NCI-H345 treated with DMSO at 0.1 percent for 48 hours (cell line): ENCODE measurements at regions not wholly inside any gene's neighbourhood (a gene's known extent, or its start where the extent isn't known, plus 50 kb on each side); places are given as distances from the start of the nearest gene placed in this dataset.

Experiments
- DNase-seq: peaks from one replicate; lab custom pipeline; 2025; ENCODE audit not compliant: unreplicated experiment; lab: John Stamatoyannopoulos, UW

DNA sequence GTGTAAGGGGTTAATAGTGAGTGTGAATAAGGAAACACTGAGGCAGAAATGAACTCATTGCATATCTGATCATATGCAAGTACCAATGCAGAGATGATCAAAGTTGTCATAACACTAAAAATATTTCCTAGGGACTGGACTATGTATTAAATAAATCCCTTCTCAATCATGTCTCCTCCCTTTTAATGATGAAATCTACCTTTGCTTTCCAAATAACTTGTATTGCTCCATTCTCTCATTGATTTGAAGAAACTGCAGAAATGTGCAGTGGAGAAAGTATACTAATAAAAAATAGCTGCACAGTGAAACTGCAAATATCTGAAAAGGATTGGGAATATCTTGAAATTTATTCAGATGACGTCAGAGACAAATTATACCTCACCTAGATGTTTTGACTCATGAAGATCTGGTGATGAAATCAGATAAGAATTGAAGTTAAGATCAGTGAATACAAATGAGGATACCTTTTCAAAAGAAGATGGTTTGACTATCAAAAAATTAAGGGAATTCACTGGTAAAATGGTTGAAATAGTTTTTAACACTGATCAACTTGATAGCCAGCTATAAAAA lies 1264.9 kb upstream of the USP15 start:
- DNase-seq: no peak

DNA sequence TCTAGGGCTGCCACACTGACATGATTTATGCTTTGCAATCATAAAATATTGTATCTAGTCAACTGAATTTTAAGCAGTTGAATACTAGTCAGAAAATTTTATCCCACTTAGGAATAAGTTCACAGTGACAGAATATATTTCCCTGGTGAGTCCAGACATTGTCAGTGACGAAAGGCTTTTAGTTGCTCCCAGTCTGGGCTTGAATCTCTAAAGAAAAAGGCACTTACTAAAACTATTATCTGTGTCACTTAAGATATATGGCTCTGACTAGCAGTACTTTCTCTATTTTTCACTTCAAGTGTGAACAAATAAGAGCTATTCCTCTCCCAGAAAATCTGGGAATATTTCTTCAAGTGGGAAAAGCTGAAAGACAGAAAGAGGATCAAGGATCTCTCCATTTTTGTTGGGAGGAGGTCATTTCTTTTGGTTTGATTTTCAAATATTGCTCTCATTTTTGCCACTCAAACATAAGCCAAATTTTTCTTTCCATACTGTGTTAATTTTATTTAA lies 1262.3 kb upstream of the USP15 start:
- DNase-seq: no peak

DNA sequence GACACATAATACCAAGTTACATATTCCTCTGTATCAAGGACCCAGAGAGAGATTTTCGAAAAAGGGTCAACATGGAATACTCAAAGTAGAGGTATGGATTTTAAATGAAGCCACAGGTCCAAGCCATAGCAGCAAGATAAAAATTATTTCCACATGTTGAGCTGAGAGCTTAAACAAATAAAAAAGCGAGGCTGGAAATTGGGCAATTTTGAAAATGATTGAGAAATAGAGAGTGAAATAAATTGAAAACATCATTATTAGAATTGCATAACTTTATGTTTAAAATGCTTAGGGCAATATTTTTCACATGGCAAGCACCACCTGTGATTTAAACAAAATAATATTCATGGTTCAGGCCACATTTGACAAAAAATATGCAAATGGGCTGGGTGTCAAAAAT lies 1251.0 kb upstream of the USP15 start:
- no peak for DNase-seq

DNA sequence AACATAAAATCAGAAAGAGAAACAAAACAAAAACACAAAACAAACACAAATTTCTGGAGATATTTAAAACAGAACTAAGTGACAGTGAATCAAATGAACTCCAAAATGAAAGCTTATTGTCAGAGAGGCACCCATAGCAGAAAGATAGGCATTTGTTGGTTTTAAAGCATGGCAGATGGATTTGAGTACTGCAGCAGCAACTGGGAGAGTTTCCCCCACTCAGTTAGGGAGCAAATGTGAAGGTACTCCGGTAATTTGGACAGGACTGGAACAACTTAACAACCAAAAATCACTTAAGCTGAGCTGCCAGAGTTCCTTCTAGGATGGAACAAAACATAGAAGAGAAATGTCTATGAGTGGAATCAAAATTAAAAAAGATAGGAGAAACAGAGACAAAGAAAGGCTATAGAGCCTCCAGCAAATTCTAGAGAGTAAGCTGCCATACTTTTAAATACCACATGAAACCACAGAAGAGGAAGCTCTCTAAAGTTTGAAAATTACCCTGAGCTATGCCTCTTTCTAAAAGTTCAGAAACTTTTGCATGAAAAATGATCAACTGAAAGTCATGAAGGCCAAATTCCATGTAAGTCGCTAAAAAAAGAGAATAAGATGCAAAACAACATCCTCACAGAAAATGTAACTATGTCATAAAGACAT lies 1248.3 kb upstream of the USP15 start:
- no peak for DNase-seq

DNA sequence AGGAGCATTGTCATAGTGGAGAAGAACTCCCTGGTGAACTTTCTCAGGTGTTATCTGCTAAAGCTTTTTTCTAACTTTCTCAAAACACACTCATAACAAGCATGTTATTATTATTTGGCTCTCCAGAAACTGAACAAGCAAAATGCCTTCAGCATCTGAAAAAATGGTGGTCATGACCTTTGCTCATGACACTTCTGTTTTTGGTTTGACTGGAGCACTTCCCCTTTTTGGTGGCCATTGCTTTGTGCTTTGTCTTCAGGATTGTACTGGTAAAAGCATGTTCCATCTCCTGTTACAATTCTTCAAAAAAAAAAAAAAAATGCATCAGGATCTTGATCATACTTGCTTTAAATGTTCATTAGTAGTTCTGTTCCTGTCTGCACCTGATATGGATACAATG lies 1241.6 kb upstream of the USP15 start:
- DNase-seq: no peak

DNA sequence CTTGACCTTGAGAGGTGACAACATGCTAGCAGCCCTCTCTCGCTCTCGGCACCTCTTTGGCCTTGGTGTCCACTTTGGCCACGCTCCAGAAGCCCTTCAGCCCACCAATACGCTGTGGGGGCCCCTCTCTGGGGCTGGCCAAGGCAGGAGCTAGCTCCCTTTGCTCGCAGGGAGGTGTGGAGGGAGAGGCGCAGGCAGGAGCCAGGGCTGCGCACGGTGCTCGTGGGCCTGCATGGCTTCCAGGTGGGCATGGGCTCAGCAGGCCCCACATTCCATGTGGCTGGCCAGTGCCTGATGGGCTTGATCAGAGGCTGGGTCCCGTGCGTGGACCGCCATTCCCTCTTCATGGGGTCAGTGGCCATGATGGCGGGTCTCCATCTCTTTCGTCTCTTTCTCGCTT lies 1237.0 kb upstream of the USP15 start:
- DNase-seq: no peak

DNA sequence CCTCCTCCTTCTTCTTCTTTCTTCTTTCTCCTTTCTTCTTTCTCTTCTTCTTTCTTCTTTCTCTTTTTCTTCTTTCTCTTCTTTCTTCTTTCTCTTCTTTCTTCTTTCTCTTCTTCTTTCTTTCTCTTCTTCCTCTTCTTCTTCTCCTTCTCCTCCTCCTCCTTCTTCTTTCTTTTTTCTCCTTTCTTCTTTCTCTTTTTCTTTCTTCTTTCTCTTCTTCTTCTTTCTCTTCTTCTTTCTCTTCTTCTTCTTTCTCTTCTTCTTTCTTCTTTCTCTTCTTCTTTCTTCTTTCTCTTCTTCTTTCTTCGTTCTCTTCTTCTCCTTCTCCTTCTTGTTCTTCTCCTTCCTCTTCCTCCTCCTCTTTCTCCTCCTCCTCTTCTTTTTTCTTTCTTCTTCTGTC lies 1230.7 kb upstream of the USP15 start:
- no peak for DNase-seq

DNA sequence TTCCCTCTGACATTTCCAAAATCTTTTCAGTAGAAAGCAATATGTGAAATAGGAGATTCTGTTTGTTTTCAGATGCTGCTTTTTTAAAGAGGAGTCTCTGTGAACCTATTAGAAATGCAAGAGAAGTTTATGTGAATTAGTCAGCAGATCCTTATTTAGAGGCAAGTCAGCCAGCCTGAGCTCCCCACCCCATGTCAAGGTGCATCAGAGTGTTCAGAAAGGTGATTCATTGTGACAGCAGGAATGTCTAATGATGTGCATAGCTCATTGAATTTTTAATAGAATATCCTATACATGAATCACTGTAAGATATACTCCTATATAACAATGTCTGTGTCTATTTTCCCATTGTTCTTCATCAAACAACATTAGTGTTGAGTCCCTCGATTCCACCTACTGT lies 1222.4 kb upstream of the USP15 start:
- DNase-seq: no peak

DNA sequence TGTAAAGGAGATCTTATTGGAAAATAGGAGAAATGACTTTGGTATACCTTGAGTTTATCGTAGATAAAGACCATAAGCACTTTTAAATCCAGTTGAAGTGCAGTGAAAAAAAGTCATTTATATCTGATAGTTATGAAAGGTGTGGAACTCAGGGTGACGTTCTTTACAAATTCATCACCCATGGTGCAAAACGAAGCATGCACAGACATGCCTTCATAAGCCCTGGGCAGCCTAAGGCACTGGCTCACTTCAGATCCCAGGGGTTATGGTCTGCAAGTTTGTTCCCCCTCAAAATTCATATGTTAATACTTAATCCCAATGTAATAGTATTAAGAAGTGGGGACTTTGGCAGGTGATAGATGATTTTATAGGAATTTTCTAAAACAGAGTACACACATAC lies 1216.4 kb upstream of the USP15 start:
- no peak for DNase-seq

DNA sequence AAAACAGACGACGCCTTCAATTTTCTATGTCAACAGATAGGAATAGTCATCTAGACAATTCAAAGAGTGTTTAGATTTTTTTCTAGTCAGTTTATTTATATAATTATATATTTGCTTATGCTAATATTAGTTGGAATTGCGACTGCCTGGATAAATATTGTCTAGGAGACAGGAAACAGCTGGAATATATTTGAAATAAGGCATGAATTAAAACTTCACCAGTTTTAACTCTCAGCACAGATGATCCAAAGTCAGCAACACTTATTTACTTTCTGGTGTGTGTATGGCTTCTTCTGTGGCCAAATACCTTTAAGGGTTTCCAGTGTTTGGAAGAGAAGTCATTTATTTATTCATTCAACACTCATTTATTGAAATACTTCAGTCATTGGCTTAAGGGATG lies 1215.4 kb upstream of the USP15 start:
- DNase-seq: no peak

DNA sequence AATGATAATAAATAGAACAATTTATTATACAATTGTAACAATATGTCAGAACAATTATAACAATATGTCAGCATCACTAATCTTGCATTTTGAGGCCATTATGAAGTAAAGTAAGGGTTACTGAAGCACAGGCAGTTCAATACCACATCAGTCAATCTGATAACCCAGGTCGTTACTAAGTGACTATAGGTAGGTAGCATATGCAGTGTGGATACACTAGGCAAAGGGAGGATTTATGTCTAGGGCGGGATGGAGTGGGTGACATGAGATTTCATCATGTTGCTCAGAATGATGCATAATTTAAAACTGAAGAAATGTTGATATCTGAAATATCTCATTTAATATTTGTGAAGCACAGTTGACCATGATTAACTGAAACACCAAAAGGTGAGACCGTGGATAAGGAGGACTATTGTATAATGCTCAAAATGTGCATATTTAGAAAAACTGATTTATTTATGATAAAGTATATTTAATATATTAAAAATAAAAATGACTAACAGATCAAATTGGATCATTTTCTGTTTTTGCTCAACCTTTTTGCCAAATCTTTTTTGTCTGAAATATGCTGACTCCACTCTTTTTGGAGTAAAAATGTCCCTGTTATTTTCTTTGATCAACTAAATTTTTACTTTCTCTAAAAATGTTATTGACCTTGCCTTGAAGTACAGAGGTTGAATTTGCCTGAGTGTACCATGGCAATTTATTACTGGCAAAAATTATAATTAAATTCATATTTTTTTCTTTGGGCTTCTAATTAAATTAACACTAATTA lies 1189.4 kb upstream of the USP15 start:
- DNase-seq: no peak

DNA sequence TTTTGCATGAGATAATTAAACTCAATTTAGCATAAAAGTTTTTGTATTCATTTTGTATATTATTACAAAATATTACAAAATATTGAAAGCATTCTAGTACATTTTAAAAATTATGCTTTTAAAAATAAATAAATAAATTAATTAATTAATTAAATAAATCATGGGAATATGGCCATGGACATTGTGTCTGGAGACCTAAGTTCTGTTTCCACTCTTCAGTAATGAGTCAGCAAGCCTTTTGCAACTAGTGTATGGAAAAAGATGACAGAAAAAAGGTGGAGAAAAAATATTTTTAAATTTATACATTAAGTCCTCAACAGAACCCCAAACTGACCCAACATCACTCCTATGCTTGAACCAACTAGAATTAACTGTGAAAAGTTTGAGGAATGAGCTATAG lies 1187.5 kb upstream of the USP15 start:
- no peak for DNase-seq

DNA sequence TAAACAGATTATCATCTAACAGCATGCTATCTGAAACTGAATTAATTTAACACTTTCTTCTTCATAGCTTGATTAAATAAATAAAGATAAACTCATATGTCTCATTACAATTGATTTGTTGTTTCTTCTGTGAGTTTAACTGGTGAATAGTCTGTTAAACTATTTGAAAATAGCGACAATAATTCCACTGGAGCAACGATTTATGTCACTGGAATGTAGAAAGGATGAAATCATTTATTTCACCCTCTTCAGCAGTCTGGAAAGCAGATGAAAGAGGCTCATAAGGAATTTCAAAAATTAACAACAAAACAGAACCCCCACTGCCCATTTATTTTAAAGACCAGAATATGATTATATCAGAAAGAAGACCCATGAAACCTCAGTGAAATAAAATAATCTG lies 1165.1 kb upstream of the USP15 start:
- no peak for DNase-seq

DNA sequence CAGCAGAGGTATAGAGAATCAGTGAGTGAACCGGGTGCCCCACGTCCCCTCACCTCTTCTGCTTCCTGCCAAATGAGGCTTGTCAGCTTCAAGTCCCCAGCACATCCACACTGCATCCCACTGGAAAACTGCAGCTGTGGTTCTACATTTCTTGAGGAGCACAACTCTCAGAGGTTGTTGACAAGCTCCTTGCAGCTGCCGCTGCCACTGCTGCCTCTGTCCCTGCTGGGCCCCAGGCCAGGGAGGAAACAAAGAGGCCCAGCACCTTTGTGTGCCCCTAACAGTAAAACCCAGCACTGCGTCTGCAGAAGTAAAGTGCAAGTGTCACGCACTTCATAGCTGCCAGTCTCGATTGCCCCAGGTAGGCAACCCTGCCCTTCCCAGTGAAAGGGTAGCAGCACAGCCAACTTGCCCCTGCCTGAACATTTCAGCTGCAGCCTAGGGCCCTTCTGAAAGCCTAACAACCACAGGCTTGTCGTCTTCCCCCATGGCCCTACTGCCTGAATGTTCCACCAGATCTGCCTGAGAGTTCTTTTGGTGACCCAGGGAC lies 1162.1 kb upstream of the USP15 start:
- no peak for DNase-seq

DNA sequence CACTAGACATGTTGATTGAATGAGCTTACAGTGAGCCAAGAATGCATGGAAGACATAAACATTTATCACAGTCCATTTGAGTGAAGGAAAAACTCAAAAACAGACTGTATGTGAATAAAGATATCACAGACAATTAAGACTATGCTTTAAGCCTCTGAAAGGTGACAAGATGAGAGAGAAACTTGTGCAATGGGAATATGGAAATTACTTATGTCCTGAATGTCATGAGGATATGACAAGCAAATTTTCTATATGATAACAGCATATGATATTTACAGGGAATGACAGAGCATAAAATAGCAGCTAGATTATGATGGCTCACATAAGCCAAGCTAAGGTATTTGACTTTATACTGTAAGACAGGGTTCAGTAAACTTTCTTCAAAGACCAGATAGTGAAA lies 1153.1 kb upstream of the USP15 start:
- no peak for DNase-seq

DNA sequence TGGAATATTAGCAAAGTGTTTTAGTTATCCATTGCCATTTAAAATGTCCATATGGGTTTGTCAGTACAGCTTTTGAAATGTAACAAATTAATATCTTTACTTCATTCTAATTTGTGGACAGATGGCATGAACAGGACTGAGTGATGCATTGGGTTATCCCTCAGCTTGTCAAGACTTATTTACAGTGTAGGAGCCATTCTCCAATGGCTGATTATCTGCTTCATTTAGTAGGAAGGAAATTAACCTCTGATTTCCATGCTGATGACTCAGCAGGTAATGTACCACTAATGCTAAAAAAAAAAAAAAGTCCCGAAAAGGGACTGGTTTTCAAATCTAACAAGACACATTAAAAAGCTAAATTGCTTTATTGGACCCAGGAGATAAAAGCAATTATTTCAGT lies 1149.0 kb upstream of the USP15 start:
- no peak for DNase-seq

DNA sequence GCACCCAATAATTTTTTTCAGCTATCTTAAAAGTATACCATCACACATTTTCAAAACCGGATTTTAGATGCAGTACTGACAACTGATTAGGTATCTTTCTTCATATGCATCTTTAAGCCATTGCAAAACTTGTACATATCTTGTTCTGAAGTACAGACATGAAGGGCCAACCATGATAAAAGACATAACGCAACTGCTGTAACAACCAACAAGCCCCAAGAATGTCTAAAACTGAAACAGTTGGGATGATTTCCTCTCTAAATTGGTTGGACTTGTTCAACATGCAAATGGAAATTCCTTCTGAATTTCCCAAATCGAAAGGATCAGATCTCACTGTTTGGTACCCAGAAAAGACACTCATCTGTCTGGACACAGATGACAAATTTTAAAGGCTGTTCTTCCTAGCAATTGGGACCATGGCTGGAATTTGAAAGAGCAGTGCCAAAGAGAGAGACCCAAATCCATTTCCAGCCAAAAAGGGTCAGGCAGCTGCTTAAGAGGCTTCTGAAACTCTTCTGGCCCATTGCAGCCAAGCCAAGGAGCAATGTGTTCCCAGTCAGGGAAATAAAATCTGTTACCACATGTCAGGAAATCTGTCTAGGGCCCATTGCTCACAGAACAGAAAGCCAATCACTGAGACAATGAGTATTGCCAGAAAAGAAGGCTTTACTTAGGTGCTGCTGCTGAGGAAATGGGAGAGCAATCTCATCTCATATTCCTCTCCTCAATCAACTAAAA lies 1122.4 kb upstream of the USP15 start:
- DNase-seq: no peak

DNA sequence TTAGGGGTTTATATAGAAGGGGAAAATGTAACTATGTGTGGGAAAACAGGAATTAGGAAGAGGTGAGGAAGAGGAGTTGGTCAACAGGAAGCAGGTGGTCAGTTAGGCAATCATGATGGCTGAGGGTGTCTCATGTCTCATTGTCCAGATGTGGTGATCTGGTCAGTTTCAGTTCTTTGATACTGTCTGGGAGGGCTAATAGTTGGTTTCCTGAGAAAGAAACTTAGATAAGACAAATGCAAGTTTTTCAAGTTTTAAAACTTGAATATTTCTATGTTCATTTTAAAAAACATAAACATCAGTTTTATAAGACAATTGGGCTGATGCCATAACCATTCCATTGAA lies 1121.8 kb upstream of the USP15 start:
- no peak for DNase-seq

DNA sequence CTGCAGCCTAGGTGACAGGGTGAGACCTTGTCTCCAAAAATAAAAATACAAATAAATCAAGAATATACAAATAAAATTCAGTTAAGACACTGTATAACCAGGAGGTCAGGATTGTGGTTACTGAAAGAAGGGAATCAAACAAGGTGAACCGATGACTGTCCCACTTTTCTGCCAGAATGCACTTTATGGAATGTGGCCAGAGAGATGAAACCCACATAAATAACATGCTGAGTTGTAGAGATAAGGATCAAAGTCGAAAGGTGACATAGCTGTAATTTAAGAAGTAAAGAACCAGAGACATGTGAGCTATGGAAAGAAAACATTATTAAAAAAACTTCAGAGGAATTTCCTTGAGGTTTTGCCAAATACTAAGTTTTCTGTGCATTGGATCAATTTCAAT lies 1098.2 kb upstream of the USP15 start:
- DNase-seq: no peak

DNA sequence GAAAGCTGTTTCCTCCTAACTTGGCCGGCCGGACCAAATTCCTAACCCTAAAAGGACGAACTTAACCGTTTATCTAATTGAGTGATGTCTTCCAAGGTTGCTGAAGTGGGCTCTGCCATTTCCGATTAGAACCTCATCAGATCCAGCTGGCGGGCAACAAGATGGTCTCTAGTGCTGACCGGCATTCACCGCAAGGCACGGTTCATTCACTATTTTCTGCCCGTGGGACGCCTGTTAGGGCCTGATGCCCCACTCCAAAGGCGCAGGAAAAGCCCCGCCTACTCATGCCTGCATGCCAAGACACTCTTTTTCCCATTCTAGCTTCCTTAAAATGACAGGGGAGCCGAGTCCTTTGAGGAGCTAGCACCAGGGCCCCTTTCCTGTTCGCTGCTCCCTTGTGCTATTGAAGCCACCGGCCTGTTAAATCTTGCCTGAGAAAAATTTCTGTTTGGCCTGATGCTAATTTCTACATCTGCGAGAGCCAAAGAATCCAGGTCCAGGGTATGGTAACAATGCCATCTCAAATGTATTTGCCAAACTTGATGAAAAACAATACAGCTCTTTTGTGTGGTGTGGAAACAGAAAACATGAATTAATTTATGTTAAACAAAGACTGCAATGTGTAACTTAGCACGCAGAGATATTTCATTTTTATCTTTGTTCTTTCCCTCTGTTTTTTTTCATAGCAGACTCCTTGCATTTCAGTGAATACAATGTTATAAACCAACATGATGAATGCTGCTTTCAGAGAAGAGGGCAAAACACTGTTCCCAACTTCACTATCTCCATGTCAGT lies 1071.2 kb upstream of the USP15 start:
- no peak for DNase-seq

DNA sequence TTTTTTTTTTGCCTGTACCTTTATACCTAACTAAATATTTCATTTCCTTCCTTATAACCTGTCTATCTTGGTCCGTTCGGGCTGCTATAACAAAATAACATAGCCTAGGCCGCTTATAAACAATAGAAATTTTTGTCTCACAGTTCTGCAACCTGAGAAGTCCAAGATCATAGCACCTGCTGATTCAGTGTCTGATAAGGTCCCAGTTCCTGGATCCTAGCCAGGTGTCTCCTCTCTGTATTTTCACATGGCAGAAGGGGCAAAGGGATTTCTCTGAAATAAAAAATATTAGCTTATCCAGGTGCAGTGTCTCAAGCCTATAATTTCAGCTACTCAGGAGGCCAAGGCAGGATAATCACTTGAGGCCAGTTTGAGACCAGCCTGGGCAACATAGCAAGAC lies 1046.6 kb upstream of the USP15 start:
- no peak for DNase-seq
